Choroid plexus epithelial cell (primary cell): ENCODE measurements at regions not wholly inside any gene's neighbourhood (a gene's known extent, or its start where the extent isn't known, plus 50 kb on each side); places are given as distances from the start of the nearest gene placed in this dataset.

ENCODE experiments used
- DNase-seq: peaks from one replicate; pipeline ENCODE4 v3.0.0-alpha.2; 2010; ENCODE audit warnings: low read depth
- H3K4me3 ChIP-seq: 2 replicates; pipeline ENCODE4 v1.5.1; 2011; ENCODE audit warnings: low read depth, mild to moderate bottlenecking, control low read depth, low read length, moderate library complexity
- CTCF ChIP-seq: conservative IDR thresholded peaks from 2 replicates; pipeline ENCODE4 v1.5.1; 2011; ENCODE audit warnings: low read depth, mild to moderate bottlenecking, control low read depth, inconsistent platforms, low read length, moderate library complexity

GRCh38 chr21:38955495-38955894, 149.8 kb downstream of the ETS2 start:
- DNase-seq: peak; percentile 53
- H3K4me3 ChIP-seq: no peak overlapping the region
- TF ChIP-seq CTCF: no peak

- no peak for DNase-seq
- no peak for TF ChIP-seq CTCF
- no peak overlapping the region for H3K4me3 ChIP-seq
Measured at GRCh38 chr21:38954588-38955004, 148.9 kb downstream of the ETS2 start.

GRCh38 chr21:38953516-38953915, 147.8 kb downstream of the ETS2 start:
- DNase-seq: no peak
- H3K4me3 ChIP-seq: no peak overlapping the region
- TF ChIP-seq CTCF: no peak

- TF ChIP-seq CTCF: no peak
- DNase-seq: no peak
- no peak overlapping the region for H3K4me3 ChIP-seq
Measured at GRCh38 chr21:38952890-38953289, 147.2 kb downstream of the ETS2 start.

GRCh38 chr21:38951095-38951730, 145.5 kb downstream of the ETS2 start:
- DNase-seq: no peak
- H3K4me3 ChIP-seq: no peak overlapping the region
- no peak for TF ChIP-seq CTCF

- peak; percentile 40 for DNase-seq
- TF ChIP-seq CTCF: no peak
- H3K4me3 ChIP-seq: no peak overlapping the region
Measured at GRCh38 chr21:38950435-38951094, 144.8 kb downstream of the ETS2 start.

GRCh38 chr21:38949070-38949380, 143.3 kb downstream of the ETS2 start:
- DNase-seq: no peak
- H3K4me3 ChIP-seq: no peak overlapping the region
- TF ChIP-seq CTCF: no peak
